Upper lobe of left lung (tissue), 4 donors: ENCODE measurements at regions not wholly inside any gene's neighbourhood (a gene's known extent, or its start where the extent isn't known, plus 50 kb on each side); places are given as distances from the start of the nearest gene placed in this dataset.

Source experiments
- EP300 ChIP-seq, 4 donors: sonication (generic); formaldehyde crosslinking; IDR thresholded peaks; one replicate each; pipeline ENCODE4 v1.5.1; 2017; ENCODE audit warnings: antibody characterized with exemption in 4 of 4, control low read depth in 2 of 4
- POLR2A ChIP-seq, 4 donors: fragments of 450-650 bp; IDR thresholded peaks; one replicate each; pipeline ENCODE4 v1.5.1; 2016 to 2017; ENCODE audit warnings: antibody characterized with exemption in 4 of 4, mild to moderate bottlenecking in 2 of 4
- POLR2AphosphoS5 ChIP-seq, 2 donors: sonication (generic); formaldehyde crosslinking; IDR thresholded peaks; one replicate each; pipeline ENCODE4 v1.5.1; 2017; ENCODE audit warnings: antibody characterized with exemption in 2 of 2
- TF ChIP-seq, protein P1 (sequence below), 6 experiments: fragments of 450-650 bp in 4 of 6; fragments of 200-600 bp in 2 of 6; sonication (generic) in 2 of 6; IDR thresholded peaks; one replicate each; pipeline ENCODE4 v1.5.1; 2016 to 2019; ENCODE audit warnings: antibody characterized with exemption in 6 of 6

GRCh38 chr7:41053820-41054219 is 649.1 kb downstream of the INHBA start:
- TF ChIP-seq, protein P1, sequence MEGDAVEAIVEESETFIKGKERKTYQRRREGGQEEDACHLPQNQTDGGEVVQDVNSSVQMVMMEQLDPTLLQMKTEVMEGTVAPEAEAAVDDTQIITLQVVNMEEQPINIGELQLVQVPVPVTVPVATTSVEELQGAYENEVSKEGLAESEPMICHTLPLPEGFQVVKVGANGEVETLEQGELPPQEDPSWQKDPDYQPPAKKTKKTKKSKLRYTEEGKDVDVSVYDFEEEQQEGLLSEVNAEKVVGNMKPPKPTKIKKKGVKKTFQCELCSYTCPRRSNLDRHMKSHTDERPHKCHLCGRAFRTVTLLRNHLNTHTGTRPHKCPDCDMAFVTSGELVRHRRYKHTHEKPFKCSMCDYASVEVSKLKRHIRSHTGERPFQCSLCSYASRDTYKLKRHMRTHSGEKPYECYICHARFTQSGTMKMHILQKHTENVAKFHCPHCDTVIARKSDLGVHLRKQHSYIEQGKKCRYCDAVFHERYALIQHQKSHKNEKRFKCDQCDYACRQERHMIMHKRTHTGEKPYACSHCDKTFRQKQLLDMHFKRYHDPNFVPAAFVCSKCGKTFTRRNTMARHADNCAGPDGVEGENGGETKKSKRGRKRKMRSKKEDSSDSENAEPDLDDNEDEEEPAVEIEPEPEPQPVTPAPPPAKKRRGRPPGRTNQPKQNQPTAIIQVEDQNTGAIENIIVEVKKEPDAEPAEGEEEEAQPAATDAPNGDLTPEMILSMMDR (IDR thresholded peaks at IDR 0.05) = no peak
- TF ChIP-seq POLR2A (IDR thresholded peaks at IDR 0.05) = no peak
- TF ChIP-seq POLR2AphosphoS5 (IDR thresholded peaks at IDR 0.05) = no peak
- TF ChIP-seq EP300 (IDR thresholded peaks at IDR 0.05) = no peak
